ENCODE measurements at regions not wholly inside any gene's neighbourhood (a gene's known extent, or its start where the extent isn't known, plus 50 kb on each side); places are given as distances from the start of the nearest gene placed in this dataset.

DNA sequence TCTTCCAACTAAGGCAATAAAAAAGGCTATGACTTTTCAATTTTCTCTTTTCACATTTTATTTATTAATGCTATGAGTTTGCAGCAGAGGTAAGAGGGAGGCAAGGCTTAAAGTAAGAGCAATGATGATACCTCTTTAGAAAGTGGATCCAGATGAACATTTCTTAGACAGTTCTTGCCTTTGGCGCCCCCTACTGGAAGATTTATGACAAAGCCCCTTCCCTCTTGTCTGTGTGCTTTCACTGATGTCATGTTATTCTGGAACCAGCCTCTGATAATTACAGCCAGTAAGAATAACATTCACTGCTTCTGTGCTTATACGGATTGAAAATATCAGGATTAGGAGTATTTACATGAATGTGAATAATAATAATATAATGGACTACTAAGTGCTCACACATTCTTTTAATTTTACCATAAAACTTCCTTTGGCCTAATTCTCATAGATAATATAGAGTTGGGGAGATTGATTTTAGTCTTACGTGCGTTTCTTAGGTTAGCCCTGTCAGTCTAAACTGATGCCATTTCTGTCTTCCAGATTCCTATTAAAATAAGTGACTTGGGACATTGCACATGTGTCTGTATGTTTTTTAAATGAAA lies 1929.9 kb upstream of the SEL1L start:
- H3K9me3 ChIP-seq, result no peaks in the 10 kb centered on the region
- no peak for TF ChIP-seq POLR2AphosphoS5 (IDR thresholded peaks at IDR 0.05)
- TF ChIP-seq POLR2A (IDR thresholded peaks at IDR 0.05), result no peak
- no peak for TF ChIP-seq EP300 (IDR thresholded peaks at IDR 0.05)
- TF ChIP-seq, protein P1, sequence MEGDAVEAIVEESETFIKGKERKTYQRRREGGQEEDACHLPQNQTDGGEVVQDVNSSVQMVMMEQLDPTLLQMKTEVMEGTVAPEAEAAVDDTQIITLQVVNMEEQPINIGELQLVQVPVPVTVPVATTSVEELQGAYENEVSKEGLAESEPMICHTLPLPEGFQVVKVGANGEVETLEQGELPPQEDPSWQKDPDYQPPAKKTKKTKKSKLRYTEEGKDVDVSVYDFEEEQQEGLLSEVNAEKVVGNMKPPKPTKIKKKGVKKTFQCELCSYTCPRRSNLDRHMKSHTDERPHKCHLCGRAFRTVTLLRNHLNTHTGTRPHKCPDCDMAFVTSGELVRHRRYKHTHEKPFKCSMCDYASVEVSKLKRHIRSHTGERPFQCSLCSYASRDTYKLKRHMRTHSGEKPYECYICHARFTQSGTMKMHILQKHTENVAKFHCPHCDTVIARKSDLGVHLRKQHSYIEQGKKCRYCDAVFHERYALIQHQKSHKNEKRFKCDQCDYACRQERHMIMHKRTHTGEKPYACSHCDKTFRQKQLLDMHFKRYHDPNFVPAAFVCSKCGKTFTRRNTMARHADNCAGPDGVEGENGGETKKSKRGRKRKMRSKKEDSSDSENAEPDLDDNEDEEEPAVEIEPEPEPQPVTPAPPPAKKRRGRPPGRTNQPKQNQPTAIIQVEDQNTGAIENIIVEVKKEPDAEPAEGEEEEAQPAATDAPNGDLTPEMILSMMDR (IDR thresholded peaks at IDR 0.05), result peak; percentile 9 to 34
- H3K4me3 ChIP-seq, result no peak overlapping the region
- H3K27me3 ChIP-seq, result no peaks in the 10 kb centered on the region
- no peaks in the 10 kb centered on the region for H3K4me1 ChIP-seq
- 58% methylated on average over 4 of the region's 4 CpGs for WGBS
- no peak overlapping the region for H3K27ac ChIP-seq
- no peaks in the 10 kb centered on the region for H3K36me3 ChIP-seq
- no peak for DNase-seq (ENCODE audit: low spot score in 2 of 2)

GRCh38 chr14:83467811-83468210 lies 1934.2 kb upstream of the SEL1L start:
- no peaks in the 10 kb centered on the region for H3K36me3 ChIP-seq
- TF ChIP-seq EP300 (IDR thresholded peaks at IDR 0.05), result no peak
- no peak for TF ChIP-seq POLR2AphosphoS5 (IDR thresholded peaks at IDR 0.05)
- TF ChIP-seq, protein P1 (IDR thresholded peaks at IDR 0.05), result no peak
- TF ChIP-seq POLR2A (IDR thresholded peaks at IDR 0.05), result no peak
- no peak for DNase-seq (ENCODE audit: low spot score in 2 of 2)

DNA sequence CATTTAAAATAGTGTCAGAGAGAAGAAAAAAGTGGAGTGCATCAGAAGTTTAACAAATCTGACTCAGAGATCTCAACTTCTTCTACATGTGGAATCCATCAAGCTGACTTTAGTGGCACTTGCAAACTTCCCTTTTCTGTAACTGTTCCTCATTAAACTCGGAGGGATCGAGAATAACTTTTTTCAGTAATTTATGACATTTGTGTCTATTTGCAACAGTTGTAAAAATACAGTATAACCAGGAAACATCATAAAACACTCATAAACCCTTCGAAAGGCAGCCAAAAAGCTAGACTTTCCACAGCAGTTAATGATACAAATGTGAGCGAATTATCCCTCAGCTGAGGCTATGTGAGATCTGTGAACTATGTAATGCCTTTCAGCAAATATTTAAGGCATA lies 1936.8 kb upstream of the SEL1L start:
- no peak overlapping the region for H3K4me3 ChIP-seq
- 34% methylated on average over 4 of the region's 4 CpGs for WGBS
- no peak for DNase-seq (ENCODE audit: low spot score in 2 of 2)
- H3K4me1 ChIP-seq, result no peaks in the 10 kb centered on the region
- H3K27me3 ChIP-seq, result no peaks in the 10 kb centered on the region
- TF ChIP-seq EP300 (IDR thresholded peaks at IDR 0.05), result no peak
- no peak for TF ChIP-seq POLR2A (IDR thresholded peaks at IDR 0.05)
- TF ChIP-seq, protein P1 (IDR thresholded peaks at IDR 0.05), result no peak
- no peak for TF ChIP-seq POLR2AphosphoS5 (IDR thresholded peaks at IDR 0.05)
- H3K36me3 ChIP-seq, result no peaks in the 10 kb centered on the region
- no peak overlapping the region for H3K27ac ChIP-seq
- no peaks in the 10 kb centered on the region for H3K9me3 ChIP-seq

More at GRCh38 chr14:83467811-83468210, 1934.2 kb upstream of the SEL1L start:
- H3K4me1 ChIP-seq, result no peaks in the 10 kb centered on the region
- H3K27ac ChIP-seq, result no peak overlapping the region
- no peaks in the 10 kb centered on the region for H3K9me3 ChIP-seq
- H3K4me3 ChIP-seq, result no peak overlapping the region
- WGBS, result 58% methylated on average over 3 of the region's 3 CpGs
- H3K27me3 ChIP-seq, result no peaks in the 10 kb centered on the region

DNA sequence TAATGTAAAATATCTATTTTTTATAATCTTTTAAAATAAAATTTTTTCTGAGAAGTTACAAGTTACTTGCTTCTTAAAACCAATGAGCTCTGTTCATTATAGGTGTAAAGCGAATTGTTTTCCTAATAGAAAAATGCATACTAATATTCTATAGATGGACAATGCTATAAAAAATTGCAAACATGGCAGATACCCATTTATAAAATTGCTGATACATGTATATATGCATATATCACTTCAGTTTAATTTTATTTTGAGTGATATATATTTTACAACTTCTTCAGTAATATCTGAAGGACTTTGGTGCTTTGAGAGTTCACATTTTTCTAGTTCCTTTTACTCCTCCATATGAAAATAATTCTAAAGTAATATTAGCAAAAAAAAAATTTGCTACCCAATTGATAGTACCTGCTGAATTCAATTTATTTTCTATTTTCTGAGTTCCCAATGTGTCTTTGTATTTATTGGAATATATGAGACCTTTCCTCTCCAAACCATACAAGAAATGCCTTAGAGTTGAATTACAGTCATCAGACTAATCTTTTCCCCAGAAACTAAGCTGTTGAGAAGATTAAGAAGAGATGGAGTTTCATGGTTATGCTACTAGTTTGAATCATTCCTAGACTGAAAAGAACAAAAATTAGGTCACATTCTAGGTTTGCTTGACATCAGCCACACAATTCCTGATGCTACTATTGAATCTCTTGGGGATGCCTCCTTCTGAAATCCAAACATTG lies 1937.5 kb upstream of the SEL1L start:
- Histone ChIP-seq H3K9me3 (no peaks in the 10 kb centered on the region), H3K4me3 (no peak overlapping the region), H3K4me1 (no peaks in the 10 kb centered on the region), H3K36me3 (no peaks in the 10 kb centered on the region), H3K27me3 (no peaks in the 10 kb centered on the region), H3K27ac (no peak overlapping the region)
- TF ChIP-seq POLR2AphosphoS5 (IDR thresholded peaks at IDR 0.05) (no peak), EP300 (IDR thresholded peaks at IDR 0.05) (no peak), POLR2A (IDR thresholded peaks at IDR 0.05) (no peak)
- TF ChIP-seq, protein P1 (IDR thresholded peaks at IDR 0.05), result no peak
- DNase-seq (ENCODE audit: low spot score in 2 of 2), result no peak
- WGBS, result 88% methylated on average over 1 of the region's 1 CpG

DNA sequence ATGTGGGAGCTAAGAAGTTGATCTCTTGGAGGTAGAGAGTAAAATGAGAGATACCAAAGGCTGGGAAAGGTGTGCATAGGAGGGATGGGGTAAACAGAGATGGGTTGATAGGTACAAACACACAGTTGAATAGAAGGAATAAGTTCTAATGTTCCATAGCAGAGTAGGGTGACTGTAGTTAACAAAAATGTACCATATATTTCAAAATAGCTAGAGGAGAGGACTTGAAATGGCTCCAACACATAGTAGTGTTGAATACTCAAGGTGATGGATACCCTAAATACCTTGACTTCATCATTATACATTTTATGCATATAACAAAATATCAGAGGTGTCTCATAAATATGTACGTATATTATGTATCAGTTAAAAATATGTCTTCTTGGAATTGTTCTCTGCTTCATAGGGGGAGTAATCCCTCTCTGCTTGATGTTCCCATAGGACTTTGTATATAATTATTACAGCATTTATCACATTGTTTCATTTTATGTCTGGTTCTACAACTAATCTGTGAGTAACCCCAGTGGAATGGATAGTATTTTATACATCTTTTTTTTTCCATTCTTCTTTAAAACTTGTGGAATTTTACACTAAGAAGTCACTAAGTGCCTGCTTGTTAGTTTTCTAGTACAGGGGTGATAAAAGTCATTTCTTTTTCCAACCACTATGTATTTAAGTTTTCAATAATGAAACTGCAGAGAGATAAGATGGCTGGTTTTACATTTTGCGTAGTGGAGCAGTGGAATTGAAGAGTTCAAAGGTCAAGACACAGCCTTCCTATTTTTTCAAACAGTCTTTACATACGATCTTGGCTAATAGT lies 1940.0 kb upstream of the SEL1L start:
- Histone ChIP-seq H3K36me3 (no peaks in the 10 kb centered on the region), H3K27ac (no peak overlapping the region), H3K27me3 (no peaks in the 10 kb centered on the region), H3K9me3 (no peaks in the 10 kb centered on the region), H3K4me1 (no peaks in the 10 kb centered on the region), H3K4me3 (no peak overlapping the region)
- TF ChIP-seq POLR2A (IDR thresholded peaks at IDR 0.05), result no peak
- DNase-seq (ENCODE audit: low spot score in 2 of 2), result no peak
- WGBS, result 88% methylated on average over 3 of the region's 3 CpGs
